SHP77 treated with DMSO at 0.1 percent for 48 hours (cell line): ENCODE measurements at regions not wholly inside any gene's neighbourhood (a gene's known extent, or its start where the extent isn't known, plus 50 kb on each side); places are given as distances from the start of the nearest gene placed in this dataset.

Source experiments
- DNase-seq: peaks from one replicate; lab custom pipeline; 2025; lab: John Stamatoyannopoulos, UW

DNA sequence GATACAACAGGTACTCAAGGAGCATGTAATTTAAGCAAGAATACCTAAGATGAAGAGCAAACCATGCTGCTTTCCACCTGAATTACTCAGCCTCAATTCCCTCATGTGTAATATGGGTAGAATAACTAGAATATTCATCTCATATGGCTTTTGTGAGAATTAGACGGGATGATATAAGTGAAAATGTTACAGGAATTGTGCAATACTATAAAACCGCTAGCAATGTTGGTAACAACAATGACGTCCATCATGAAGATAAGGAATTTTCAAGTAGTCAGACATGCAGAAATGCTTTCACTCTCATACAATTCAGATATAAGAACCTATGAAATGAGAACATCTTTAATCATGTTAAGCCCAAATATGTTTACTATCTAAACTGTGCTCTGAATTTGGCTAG lies 2106.6 kb upstream of the CELF4 start:
- no peak for DNase-seq

DNA sequence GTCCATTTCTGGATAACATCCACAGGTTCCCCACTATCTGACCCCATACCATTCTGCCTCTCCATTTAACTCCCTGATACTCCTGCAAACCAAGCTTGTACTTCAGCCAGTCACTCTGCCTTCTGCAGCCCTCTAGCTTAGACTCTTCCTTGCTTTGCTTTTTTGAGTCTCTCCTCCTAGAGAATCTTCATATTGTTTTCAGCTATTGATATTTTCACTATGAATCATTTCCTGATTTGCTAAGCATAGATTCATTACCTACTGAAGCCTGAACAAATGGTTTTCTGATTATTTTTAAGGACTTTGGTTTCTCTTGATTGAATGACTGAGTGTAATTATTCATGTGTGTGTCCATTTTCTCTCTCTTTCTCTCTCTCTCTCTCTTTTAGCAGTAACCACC lies 2102.3 kb upstream of the CELF4 start:
- DNase-seq, result no peak

- no peak for DNase-seq
These were observed 2100.9 kb upstream of the CELF4 start for GRCh38 chr18:39666541-39666940.

- DNase-seq, result no peak
These were observed 2096.3 kb upstream of the CELF4 start for GRCh38 chr18:39661856-39662366.

DNA sequence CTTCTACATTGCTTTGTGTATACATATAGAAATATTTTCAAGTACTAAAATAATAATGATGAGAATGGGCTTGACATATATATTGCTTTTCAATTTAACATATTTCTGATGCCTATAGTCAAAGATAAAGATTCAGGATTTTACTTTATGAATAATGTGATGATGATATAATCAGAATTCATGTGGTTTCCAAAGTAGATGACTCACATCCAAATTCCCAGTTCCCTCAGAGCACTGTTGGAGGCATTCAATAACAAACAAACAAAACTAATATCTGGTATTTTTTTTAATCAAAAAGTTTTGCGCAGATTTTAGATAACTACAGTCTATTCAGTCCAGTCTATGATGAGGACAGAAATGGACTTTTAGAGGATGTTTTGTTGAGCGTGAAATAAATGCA lies 2094.5 kb upstream of the CELF4 start:
- DNase-seq, result no peak

GRCh38 chr18:39655341-39655740 lies 2089.7 kb upstream of the CELF4 start:
- DNase-seq, result no peak

DNA sequence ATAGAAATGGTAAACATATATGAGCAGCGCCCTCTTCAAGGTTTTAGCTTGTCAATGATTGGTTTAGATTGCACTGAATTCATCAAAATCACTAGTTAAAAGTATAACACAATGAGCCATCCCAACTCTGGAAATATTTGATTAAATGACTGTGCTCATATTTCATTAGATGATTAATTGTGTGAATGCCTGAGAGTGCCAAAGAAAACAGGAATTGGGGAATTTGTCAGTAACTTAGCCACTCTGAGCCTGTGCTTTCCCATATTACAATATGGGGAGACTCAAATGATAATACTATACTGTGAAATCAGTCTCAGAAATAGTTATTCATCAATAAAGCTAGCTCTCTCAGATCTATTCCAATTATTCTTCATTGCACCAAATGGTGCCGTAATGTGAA lies 2087.6 kb upstream of the CELF4 start:
- no peak for DNase-seq

DNA sequence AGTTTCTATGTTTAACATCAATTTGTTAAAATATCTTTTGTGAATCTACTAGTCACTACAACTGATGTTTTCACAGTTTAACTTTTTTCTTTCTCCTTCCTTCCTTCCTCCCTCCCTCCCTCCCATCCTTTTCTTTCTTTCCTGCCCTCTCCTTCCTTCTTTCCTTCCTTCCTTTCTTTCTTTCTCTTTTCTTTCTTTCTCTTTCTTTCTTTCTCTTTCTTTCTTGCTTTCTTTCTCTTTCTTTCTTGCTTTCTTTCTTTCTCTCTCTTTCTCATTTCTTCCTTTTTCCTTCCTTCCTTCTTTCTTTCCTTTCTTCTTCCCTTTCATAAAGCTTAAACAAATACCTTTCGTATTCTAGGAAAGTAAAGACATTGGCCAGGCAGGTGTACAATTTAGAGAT lies 2083.0 kb upstream of the CELF4 start:
- DNase-seq, result no peak

- DNase-seq, result no peak
These were observed 2082.3 kb upstream of the CELF4 start for GRCh38 chr18:39647627-39648534.

DNA sequence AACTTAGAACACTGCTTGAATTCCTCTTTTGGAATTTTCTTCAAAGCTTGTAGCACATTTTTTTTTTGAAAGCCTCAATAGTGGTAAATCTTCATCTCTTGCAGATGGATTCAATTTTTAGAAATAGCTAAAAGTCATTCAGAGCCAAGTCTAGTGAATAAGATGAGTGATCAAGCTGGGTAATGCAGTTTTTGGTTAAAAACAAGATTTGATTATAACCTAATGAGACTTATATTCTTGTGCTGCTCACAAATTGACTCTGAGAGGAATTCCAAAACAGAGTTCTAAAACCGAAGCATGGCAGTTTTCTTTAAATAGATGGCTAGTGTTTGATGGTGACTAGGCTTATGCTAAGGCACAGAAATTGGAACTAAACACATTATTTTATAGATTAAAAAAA lies 2072.6 kb upstream of the CELF4 start:
- DNase-seq, result no peak

DNA sequence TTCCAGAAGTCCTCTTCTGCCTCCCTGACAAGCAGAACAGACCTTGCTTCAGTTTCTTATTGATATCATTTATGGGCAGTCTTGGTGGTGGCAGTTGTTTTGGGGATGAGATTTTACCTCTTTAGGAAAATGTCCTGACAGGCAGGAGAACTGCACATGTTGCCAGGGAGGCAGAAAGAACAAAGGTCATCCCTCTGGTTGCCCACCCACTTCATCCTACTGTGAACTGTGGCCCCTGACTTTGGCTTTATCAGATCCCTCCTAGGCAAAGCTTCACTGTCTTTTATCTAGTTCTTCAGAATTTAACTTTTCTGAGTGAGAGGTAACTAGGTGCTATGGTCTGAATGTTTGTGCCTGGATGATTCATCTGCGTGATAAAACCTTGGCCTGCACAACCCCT lies 2071.3 kb upstream of the CELF4 start:
- no peak for DNase-seq

DNA sequence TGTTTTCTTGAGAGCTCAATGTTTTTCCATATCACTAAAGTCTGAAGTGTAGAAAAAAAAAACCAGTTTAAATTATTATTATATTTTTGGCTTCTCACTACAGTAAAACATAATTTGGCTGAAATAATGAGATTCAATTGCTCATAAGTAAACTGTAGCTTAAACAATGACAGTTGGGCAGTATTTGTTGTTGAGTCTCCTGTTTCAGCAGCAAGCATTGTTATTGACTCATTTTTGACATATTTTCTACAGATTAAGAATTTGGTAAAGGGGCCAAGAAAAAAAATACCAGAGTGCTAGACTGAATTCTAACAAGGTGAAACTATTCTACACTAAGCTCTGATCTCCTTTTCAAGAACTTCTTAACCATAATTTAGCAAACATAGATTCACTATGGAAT lies 2070.4 kb upstream of the CELF4 start:
- DNase-seq, result no peak

GRCh38 chr18:39635192-39635591 lies 2069.6 kb upstream of the CELF4 start:
- DNase-seq, result no peak

DNA sequence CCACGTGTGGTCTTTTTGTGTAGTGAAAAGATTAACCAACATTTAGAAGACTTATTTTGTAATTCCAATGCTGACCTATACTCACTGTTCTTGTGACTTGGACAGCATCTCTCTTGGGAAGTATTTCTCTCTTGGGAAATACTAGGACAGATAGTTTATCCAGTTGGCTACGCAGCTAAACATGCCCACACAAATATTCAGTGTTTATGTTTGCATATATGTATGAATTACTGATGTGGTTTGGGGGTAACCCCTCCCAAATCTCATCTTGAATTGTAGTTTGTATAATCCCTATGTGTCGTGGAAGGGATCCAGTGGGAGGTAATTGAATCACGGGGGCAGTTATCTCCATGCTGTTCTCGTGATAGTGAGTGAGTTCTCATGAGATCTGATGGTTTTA lies 2062.3 kb upstream of the CELF4 start:
- DNase-seq, result no peak

GRCh38 chr18:39624961-39625360 lies 2059.4 kb upstream of the CELF4 start:
- no peak for DNase-seq

- DNase-seq, result no peak
These were observed 2056.8 kb upstream of the CELF4 start for GRCh38 chr18:39622431-39622830.

DNA sequence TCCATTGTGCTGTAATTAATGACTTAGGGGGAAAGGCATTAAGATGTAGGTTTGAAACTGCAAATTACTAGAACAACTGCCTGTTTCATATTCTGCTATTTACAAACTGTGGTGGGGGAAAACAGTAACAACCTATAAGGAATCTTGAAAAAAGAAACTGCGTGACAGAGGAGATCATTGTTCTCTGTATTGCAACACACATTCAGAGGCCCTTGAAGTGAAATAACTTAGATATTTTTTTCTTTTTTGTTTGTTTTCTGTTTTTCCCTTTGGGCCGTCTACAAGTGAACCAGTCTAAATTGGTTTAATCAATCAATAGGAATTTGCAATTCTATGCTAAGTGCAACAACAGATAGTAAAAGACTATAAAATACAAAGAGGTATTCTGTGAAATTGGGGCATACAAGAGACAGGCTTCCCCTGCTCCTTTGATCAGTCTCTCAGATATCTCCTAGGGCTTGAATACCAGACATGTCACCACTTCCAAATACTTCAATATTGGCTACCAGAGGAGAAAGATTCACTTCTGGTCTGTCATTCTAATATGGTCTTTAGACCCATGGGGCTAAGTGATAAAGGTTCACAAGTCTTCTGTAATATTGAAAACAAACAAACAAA lies 2055.1 kb upstream of the CELF4 start:
- no peak for DNase-seq

- no peak for DNase-seq
These were observed 2052.8 kb upstream of the CELF4 start for GRCh38 chr18:39618265-39619003.

GRCh38 chr18:39611381-39612100 lies 2045.9 kb upstream of the CELF4 start:
- DNase-seq, result no peak

- no peak for DNase-seq
These were observed 2041.4 kb upstream of the CELF4 start for GRCh38 chr18:39607034-39607433.

DNA sequence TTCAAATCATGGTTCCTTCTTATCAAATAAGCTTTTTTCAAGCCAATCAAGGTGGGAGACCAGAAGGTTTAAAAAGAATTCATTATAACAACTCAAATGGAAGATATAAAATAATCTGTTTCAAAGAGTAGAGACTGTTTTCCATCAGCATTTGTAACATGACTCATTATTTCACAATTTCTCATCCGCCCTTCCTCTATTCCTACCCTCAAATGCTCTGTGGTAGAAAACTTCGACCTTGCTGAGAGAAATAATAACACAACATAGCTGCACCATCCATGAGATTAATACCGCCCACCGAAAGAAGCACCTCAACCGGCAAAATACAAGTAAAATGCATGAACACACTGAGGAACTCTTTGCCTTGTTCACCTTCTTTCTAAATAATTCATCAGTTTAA lies 2039.2 kb upstream of the CELF4 start:
- no peak for DNase-seq

- DNase-seq, result no peak
These were observed 2036.5 kb upstream of the CELF4 start for GRCh38 chr18:39602131-39602530.
